ENCODE measurements at regions not wholly inside any gene's neighbourhood (a gene's known extent, or its start where the extent isn't known, plus 50 kb on each side); places are given as distances from the start of the nearest gene placed in this dataset.

DNA sequence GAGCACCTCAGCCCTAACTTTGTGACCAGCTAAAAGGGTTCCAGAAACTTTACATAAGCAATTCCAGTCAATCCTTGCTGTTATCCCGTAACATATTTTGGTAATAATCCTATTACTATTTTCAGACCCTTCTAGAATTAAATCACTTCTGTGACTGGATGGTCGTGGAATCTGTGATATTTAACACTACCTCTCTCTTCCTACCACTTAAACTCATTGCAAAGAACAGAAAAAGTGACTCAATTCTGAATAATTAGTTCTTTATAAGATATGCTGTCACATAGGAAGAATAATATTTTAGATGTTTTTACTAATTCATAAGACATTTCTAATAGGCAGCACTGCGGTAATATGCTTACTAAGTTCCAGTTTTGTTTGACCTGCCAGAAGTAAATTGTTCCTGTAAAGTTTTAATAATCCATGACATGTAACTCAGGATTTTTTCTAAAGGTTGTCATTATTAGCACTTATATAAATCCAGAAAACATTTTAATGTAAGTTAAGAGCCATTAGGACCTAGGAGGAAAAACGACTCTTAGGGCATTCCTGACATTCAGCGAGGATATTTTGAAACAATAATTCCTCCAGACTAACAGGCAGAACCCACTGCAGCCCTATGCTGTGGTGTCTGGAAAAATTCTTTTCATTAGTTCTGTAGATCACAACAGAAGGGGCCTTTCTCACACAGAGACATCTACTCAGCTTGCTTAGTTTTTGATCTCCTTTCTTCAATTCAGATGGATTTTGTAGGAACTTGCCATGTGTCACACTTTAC lies 113.3 kb upstream of the MBNL1 start:
- TF ChIP-seq, protein P1, sequence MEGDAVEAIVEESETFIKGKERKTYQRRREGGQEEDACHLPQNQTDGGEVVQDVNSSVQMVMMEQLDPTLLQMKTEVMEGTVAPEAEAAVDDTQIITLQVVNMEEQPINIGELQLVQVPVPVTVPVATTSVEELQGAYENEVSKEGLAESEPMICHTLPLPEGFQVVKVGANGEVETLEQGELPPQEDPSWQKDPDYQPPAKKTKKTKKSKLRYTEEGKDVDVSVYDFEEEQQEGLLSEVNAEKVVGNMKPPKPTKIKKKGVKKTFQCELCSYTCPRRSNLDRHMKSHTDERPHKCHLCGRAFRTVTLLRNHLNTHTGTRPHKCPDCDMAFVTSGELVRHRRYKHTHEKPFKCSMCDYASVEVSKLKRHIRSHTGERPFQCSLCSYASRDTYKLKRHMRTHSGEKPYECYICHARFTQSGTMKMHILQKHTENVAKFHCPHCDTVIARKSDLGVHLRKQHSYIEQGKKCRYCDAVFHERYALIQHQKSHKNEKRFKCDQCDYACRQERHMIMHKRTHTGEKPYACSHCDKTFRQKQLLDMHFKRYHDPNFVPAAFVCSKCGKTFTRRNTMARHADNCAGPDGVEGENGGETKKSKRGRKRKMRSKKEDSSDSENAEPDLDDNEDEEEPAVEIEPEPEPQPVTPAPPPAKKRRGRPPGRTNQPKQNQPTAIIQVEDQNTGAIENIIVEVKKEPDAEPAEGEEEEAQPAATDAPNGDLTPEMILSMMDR (IDR thresholded peaks at IDR 0.05; ENCODE audit: low read depth, low read length, poor library complexity, severe bottlenecking), result no peak
- TF ChIP-seq EZH2phosphoT487 (IDR thresholded peaks at IDR 0.05; ENCODE audit: borderline replicate concordance, low read length), result no peak
- Histone ChIP-seq H3K79me2 (ENCODE audit: control insufficient read depth, low read length) (no peaks in the 10 kb centered on the region), H3K27me3 (ENCODE audit: control insufficient read depth, low read length) (no peaks in the 10 kb centered on the region), H4K20me1 (ENCODE audit: control insufficient read depth, insufficient read depth, low read depth, low read length) (no peaks in the 10 kb centered on the region), H3K9me2 (replicated peaks; ENCODE audit: control insufficient read depth, low read length) (no peaks in the 10 kb centered on the region), H3K4me2 (ENCODE audit: low read length) (no peak overlapping the region), H3F3A (ENCODE audit: control insufficient read depth, insufficient read depth) (no peaks in the 10 kb centered on the region), H3K36me3 (ENCODE audit: control insufficient read depth, low read length) (no peaks in the 10 kb centered on the region), H3K27ac (ENCODE audit: low read depth, low read length) (no peak overlapping the region), H3K9me3 (ENCODE audit: control insufficient read depth, insufficient read depth, low read length) (no peaks in the 10 kb centered on the region), H3K4me1 (ENCODE audit: control insufficient read depth, low read length) (no peaks in the 10 kb centered on the region), H3K4me3 (ENCODE audit: low read length) (no peak overlapping the region)

DNA sequence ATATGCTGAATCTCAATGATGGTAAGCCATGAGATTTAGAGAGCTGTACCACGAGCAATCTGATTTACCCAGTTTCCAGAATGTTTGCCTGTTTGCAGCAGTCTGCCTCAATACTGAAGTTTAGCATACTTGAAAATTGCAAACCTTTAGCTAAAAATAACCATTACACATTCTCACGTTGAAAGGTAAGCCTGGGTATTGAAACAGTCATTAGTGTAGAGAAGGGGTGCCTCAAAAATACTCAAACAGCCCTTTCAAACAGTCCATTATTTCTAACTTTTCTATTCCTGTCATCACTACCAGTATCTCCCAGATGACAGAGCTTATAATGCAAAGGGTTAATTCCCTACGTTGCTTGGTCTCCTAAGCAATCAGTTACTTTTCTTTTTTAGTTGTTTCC lies 111.8 kb upstream of the MBNL1 start:
- Histone ChIP-seq H4K20me1 (ENCODE audit: control insufficient read depth, insufficient read depth, low read depth, low read length) (no peaks in the 10 kb centered on the region), H3K4me3 (ENCODE audit: low read length) (no peak overlapping the region), H3K4me2 (ENCODE audit: low read length) (no peak overlapping the region), H3K9me2 (replicated peaks; ENCODE audit: control insufficient read depth, low read length) (no peaks in the 10 kb centered on the region), H3K9me3 (ENCODE audit: control insufficient read depth, insufficient read depth, low read length) (no peaks in the 10 kb centered on the region), H3K27ac (ENCODE audit: low read depth, low read length) (no peak overlapping the region), H3K27me3 (ENCODE audit: control insufficient read depth, low read length) (no peaks in the 10 kb centered on the region), H3K36me3 (ENCODE audit: control insufficient read depth, low read length) (no peaks in the 10 kb centered on the region), H3K79me2 (ENCODE audit: control insufficient read depth, low read length) (no peaks in the 10 kb centered on the region), H3K4me1 (ENCODE audit: control insufficient read depth, low read length) (no peaks in the 10 kb centered on the region), H3F3A (ENCODE audit: control insufficient read depth, insufficient read depth) (no peaks in the 10 kb centered on the region)
- TF ChIP-seq EZH2phosphoT487 (IDR thresholded peaks at IDR 0.05; ENCODE audit: borderline replicate concordance, low read length), result no peak
- TF ChIP-seq, protein P1 (IDR thresholded peaks at IDR 0.05; ENCODE audit: low read depth, low read length, poor library complexity, severe bottlenecking), result no peak

DNA sequence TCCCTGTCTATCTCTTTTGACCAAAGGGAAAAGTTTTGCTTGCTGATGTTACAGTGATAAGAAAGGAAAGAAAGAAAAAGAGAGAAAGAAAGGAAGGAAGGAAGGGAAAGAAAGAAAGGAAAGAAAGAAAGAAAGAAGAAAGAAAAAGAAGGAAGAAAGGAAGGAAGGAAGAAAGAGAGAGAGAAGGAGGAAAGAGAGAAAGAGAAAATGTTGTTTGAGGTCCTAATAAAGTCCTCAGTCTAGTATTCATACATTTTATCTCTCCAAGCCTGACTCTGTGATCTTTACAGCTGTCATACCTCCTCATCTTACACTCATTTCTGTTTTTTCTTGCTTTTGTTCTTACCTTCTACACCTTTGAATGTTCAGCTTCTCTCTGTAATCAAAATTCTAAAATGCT lies 111.4 kb upstream of the MBNL1 start:
- Histone ChIP-seq H4K20me1 (ENCODE audit: control insufficient read depth, insufficient read depth, low read depth, low read length) (no peaks in the 10 kb centered on the region), H3K4me1 (ENCODE audit: control insufficient read depth, low read length) (no peaks in the 10 kb centered on the region), H3K27me3 (ENCODE audit: control insufficient read depth, low read length) (no peaks in the 10 kb centered on the region), H3K4me2 (ENCODE audit: low read length) (no peak overlapping the region), H3K9me3 (ENCODE audit: control insufficient read depth, insufficient read depth, low read length) (no peaks in the 10 kb centered on the region), H3K27ac (ENCODE audit: low read depth, low read length) (no peak overlapping the region), H3K36me3 (ENCODE audit: control insufficient read depth, low read length) (no peaks in the 10 kb centered on the region), H3K4me3 (ENCODE audit: low read length) (no peak overlapping the region), H3K79me2 (ENCODE audit: control insufficient read depth, low read length) (no peaks in the 10 kb centered on the region), H3F3A (ENCODE audit: control insufficient read depth, insufficient read depth) (no peaks in the 10 kb centered on the region), H3K9me2 (replicated peaks; ENCODE audit: control insufficient read depth, low read length) (no peaks in the 10 kb centered on the region)
- TF ChIP-seq, protein P1 (IDR thresholded peaks at IDR 0.05; ENCODE audit: low read depth, low read length, poor library complexity, severe bottlenecking), result no peak
- TF ChIP-seq EZH2phosphoT487 (IDR thresholded peaks at IDR 0.05; ENCODE audit: borderline replicate concordance, low read length), result no peak
